SH-SY5Y (cell line): ENCODE measurements at regions not wholly inside any gene's neighbourhood (a gene's known extent, or its start where the extent isn't known, plus 50 kb on each side); places are given as distances from the start of the nearest gene placed in this dataset.

Source experiments
- GATA2 ChIP-seq: IDR thresholded peaks from 2 replicates; pipeline ENCODE4 v1.6.1; 2011; ENCODE audit warnings: mild to moderate bottlenecking, low read depth, low read length
- GATA3 ChIP-seq: IDR thresholded peaks from 2 replicates; pipeline ENCODE4 v1.6.1; 2011; ENCODE audit warnings: low read depth, mild to moderate bottlenecking, low read length, moderate library complexity

DNA sequence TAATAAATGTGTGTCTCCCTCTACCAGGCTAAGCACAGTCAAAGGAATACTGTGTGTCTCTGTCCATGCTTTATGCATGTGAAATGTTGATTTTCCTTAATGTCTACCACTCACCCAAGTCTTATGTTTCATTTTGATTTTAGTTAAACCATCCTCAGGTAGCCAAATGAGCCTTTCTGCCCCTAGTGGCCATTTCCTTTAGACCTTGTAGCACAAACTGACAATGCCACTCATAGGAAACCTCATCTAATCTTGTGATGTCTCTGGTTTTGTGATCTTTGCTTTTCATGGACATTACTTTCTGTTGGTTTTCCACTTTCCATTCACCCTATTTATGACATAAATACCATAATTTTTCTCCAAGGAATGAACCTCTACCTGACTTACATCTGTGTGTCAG lies 820.8 kb downstream of the MAT2B start:
- TF ChIP-seq GATA3 (no peak), GATA2 (no peak)
